Activated CD4-positive, alpha-beta T cell treated with anti-CD3 and anti-CD28 coated beads, Interleukin-2, amount 50 U/mL, for 48 hours (primary cell): ENCODE measurements at regions not wholly inside any gene's neighbourhood (a gene's known extent, or its start where the extent isn't known, plus 50 kb on each side); places are given as distances from the start of the nearest gene placed in this dataset.

ENCODE experiments used
- DNase-seq, 2 experiments: peaks; one replicate each; pipeline ENCODE4 v3.0.0-alpha.2; 2020

GRCh38 chr18:59751186-59751585 lies 54.0 kb upstream of the CCBE1 start:
- DNase-seq, result no peak

DNA sequence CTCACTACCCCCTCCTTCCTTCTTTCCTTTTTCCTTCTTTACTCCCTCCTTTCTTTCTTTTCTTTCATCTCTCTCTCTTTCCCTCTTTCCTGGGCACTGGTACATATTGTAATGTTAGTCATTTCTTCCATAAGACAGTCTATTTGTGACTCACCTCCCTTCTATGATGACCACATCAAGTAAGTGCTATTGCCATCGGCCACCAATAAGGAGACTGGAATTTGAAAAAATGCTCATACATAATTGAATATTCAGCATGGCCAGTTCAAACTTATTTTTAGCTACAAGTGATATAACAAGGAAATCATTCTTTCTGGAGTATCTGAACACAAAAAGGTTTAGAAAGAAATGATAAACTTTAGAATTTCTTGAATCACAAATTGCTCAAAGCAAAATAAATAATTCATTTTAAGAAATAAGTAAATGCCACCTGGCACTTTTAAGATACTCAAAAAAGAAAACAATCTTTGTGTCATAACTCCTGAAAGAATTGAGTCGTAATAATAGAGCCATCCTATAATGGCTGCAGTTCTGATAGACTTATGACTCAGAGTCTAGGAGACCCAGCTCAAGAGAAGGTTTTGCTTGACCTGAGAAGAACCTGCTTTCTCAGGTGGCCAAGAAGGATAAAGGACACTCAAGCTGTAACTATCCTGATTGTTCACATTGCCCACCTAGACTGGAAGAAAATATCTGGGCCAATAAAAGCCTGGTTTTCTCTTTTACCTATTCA lies 51.6 kb upstream of the CCBE1 start:
- DNase-seq, result no peak
